ENCODE measurements at regions not wholly inside any gene's neighbourhood (a gene's known extent, or its start where the extent isn't known, plus 50 kb on each side); places are given as distances from the start of the nearest gene placed in this dataset.
A peak's percentile ranks its signal among the peaks of the same experiment; 100 is the strongest.

- no peak for DNase-seq (ENCODE audit: low spot score)
Observed at GRCh38 chr13:75231235-75231634, 250.7 kb downstream of the TBC1D4 start.

GRCh38 chr13:75226733-75227435, 255.1 kb downstream of the TBC1D4 start:
- DNase-seq (ENCODE audit: low spot score): no peak

GRCh38 chr13:75226092-75226491, 255.9 kb downstream of the TBC1D4 start:
- no peak for DNase-seq (ENCODE audit: low spot score)

GRCh38 chr13:75225288-75226032, 256.5 kb downstream of the TBC1D4 start:
- no peak for DNase-seq (ENCODE audit: low spot score)

- no peak for DNase-seq (ENCODE audit: low spot score)
Observed at GRCh38 chr13:75224053-75224742, 257.8 kb downstream of the TBC1D4 start.

GRCh38 chr13:75222031-75222430, 259.9 kb downstream of the TBC1D4 start:
- DNase-seq (ENCODE audit: low spot score): no peak

- no peak for DNase-seq (ENCODE audit: low spot score)
Observed at GRCh38 chr13:75220861-75221260, 261.1 kb downstream of the TBC1D4 start.

- no peak for DNase-seq (ENCODE audit: low spot score)
Observed at GRCh38 chr13:75220238-75220542, 261.8 kb downstream of the TBC1D4 start.

GRCh38 chr13:75219479-75220237, 262.3 kb downstream of the TBC1D4 start:
- DNase-seq (ENCODE audit: low spot score): peak; percentile 6

- DNase-seq (ENCODE audit: low spot score): no peak
Observed at GRCh38 chr13:75217949-75218348, 264.0 kb downstream of the TBC1D4 start.

GRCh38 chr13:75216038-75216437, 265.9 kb downstream of the TBC1D4 start:
- DNase-seq (ENCODE audit: low spot score): no peak

- no peak for DNase-seq (ENCODE audit: low spot score)
Observed at GRCh38 chr13:75214846-75215245, 267.1 kb downstream of the TBC1D4 start.

GRCh38 chr13:75202981-75203380, 279.0 kb downstream of the TBC1D4 start:
- DNase-seq (ENCODE audit: low spot score): no peak

- DNase-seq (ENCODE audit: low spot score): no peak
Observed at GRCh38 chr13:75197803-75198202, 284.2 kb downstream of the TBC1D4 start.

- no peak for DNase-seq (ENCODE audit: low spot score)
Observed at GRCh38 chr13:75196147-75196837, 285.7 kb downstream of the TBC1D4 start.

- no peak for DNase-seq (ENCODE audit: low spot score)
Observed at GRCh38 chr13:75195495-75196146, 286.3 kb downstream of the TBC1D4 start.

- no peak for DNase-seq (ENCODE audit: low spot score)
Observed at GRCh38 chr13:75194717-75195462, 287.1 kb downstream of the TBC1D4 start.

GRCh38 chr13:75186379-75186778, 295.6 kb downstream of the TBC1D4 start:
- no peak for DNase-seq (ENCODE audit: low spot score)

GRCh38 chr13:75181906-75182305, 300.1 kb downstream of the TBC1D4 start:
- DNase-seq (ENCODE audit: low spot score): no peak

- no peak for DNase-seq (ENCODE audit: low spot score)
Observed at GRCh38 chr13:75180805-75181455, 301.0 kb downstream of the TBC1D4 start.

Measured in hematopoietic multipotent progenitor cell treated with erythropoietin and hydrocortisone succinate and interleukin-3 and kit ligand, for 17 days (in vitro differentiated cells).